Gastrocnemius medialis (tissue), 4 donors: ENCODE measurements at regions not wholly inside any gene's neighbourhood (a gene's known extent, or its start where the extent isn't known, plus 50 kb on each side); places are given as distances from the start of the nearest gene placed in this dataset.

Experiments used
- ATAC-seq, 2 donors: fragments of 150-250 bp; one replicate each; pipeline ENCODE4 v1.9.1; 2016
- DNase-seq, 2 donors: peaks; one replicate each; pipeline ENCODE4 v3.0.0-alpha.2; 2019
- H3K27ac ChIP-seq, 4 donors: fragments of 200-600 bp; sonication (generic); 1 replicate in 1 of 4; 2 replicates in 3 of 4; pipeline ENCODE4 v1.5.1; 2016 to 2018; ENCODE audit warnings: mild to moderate bottlenecking in 2 of 4, moderate library complexity in 1 of 4
- H3K27me3 ChIP-seq, 3 donors: fragments of 200-600 bp; sonication (generic) in 2 of 3; 1 replicate in 1 of 3; 2 replicates in 2 of 3; pipeline versions ENCODE4 v1.5.1 to v1.6.0; 2016 to 2019; ENCODE audit warnings: mild to moderate bottlenecking in 1 of 3, moderate library complexity in 1 of 3
- H3K36me3 ChIP-seq, 2 donors: fragments of 200-600 bp; sonication (generic) in 1 of 2; one replicate each; pipeline ENCODE4 v1.5.1; 2017 to 2018
- H3K4me1 ChIP-seq, 2 donors: fragments of 200-600 bp; sonication (generic) in 1 of 2; one replicate each; pipeline ENCODE4 v1.5.1; 2016 to 2017; ENCODE audit warnings: mild to moderate bottlenecking in 2 of 2
- H3K4me3 ChIP-seq, 4 donors: fragments of 200-600 bp; sonication (generic) in 3 of 4; 1 replicate in 1 of 4; 2 replicates in 3 of 4; pipeline ENCODE4 v1.5.1; 2016 to 2019; ENCODE audit warnings: mild to moderate bottlenecking in 2 of 4
- H3K9me3 ChIP-seq, 3 donors: fragments of 200-600 bp; sonication (generic) in 2 of 3; 1 replicate in 1 of 3; 2 replicates in 2 of 3; pipeline ENCODE4 v1.5.1; 2016 to 2019
- CTCF ChIP-seq, 5 experiments: fragments of 450-650 bp in 3 of 5; fragments of 200-600 bp in 2 of 5; sonication (generic) in 2 of 5; IDR thresholded peaks in 4 of 5; conservative IDR thresholded peaks in 1 of 5; 1 replicate in 4 of 5; 2 replicates in 1 of 5; pipeline ENCODE4 v1.5.1; 2016 to 2019; ENCODE audit warnings: antibody characterized with exemption in 5 of 5, mild to moderate bottlenecking in 3 of 5, moderate library complexity in 3 of 5
- POLR2A ChIP-seq, 2 donors: fragments of 450-650 bp; IDR thresholded peaks; one replicate each; pipeline ENCODE4 v1.6.1; 2017; ENCODE audit warnings: antibody characterized with exemption in 2 of 2, mild to moderate bottlenecking in 2 of 2, moderate library complexity in 2 of 2
- in situ Hi-C, 4 donors: fragments of 200-750 bp; cut with MboI; loops; one replicate each; pipeline versions ENCODE4 v1.15.0 to v1.8.0; 2017; ENCODE audit warnings: low sequenced_read_pairs in 4 of 4
- intact Hi-C: fragments of 100-400 bp; cut with DNase I; formaldehyde crosslinking; loops from one replicate; pipeline ENCODE4 v1.15.1; 2023; ENCODE audit warnings: low total_unique reads

- H3K27me3 ChIP-seq, result no peaks in the 10 kb centered on the region
- DNase-seq, result no peak
- H3K36me3 ChIP-seq, result no peaks in the 10 kb centered on the region
- H3K9me3 ChIP-seq, result no peaks in the 10 kb centered on the region
- H3K27ac ChIP-seq, result no peak overlapping the region
- no peak for ATAC-seq
- TF ChIP-seq CTCF (IDR thresholded peaks at IDR 0.05 in 4 of 5, conservative IDR thresholded peaks at IDR 0.05 in 1 of 5) (no peak), POLR2A (IDR thresholded peaks at IDR 0.05) (no peak)
- in situ Hi-C loops, result no loop called here
- H3K4me1 ChIP-seq, result no peaks in the 10 kb centered on the region
- no peak overlapping the region for H3K4me3 ChIP-seq
- intact Hi-C loops, result no loop called here
Measured at GRCh38 chrX:42585842-42586621, 191.9 kb downstream of the PPP1R2C start.

DNA sequence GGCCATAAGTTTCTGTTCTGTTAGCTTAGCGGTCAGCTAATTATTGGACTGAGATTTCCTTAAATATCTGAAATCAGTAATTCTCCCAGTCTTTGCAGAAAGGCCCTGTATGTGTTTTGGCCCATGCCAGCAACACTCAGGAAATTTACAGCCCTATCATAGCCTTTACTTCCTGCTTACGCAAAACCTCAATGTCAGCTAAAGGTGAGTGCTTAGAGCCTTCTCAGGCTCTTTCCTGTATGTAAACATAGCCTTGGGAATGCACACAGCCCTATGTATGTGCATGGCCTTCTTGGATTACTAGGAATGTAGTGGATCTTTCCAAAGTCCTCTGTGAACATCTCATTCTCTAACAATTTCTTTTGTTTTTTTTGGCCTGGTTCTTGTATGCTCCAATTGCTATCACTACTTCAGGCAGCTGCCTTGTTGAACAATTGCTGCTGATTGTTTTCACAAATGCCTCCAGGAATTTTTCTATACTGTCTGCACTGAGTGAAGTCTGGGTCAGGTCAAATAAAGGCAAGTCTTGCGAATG, 200.0 kb downstream of the PPP1R2C start:
- H3K4me3 ChIP-seq, result no peak overlapping the region
- H3K36me3 ChIP-seq, result no peaks in the 10 kb centered on the region
- no peak for TF ChIP-seq CTCF (IDR thresholded peaks at IDR 0.05 in 4 of 5, conservative IDR thresholded peaks at IDR 0.05 in 1 of 5)
- in situ Hi-C loops (no loop called here), intact Hi-C loops (no loop called here)
- H3K27me3 ChIP-seq, result no peaks in the 10 kb centered on the region
- DNase-seq, result no peak
- no peak for ATAC-seq
- H3K27ac ChIP-seq, result no peak overlapping the region
- H3K9me3 ChIP-seq, result no peaks in the 10 kb centered on the region
- H3K4me1 ChIP-seq, result no peaks in the 10 kb centered on the region

DNA sequence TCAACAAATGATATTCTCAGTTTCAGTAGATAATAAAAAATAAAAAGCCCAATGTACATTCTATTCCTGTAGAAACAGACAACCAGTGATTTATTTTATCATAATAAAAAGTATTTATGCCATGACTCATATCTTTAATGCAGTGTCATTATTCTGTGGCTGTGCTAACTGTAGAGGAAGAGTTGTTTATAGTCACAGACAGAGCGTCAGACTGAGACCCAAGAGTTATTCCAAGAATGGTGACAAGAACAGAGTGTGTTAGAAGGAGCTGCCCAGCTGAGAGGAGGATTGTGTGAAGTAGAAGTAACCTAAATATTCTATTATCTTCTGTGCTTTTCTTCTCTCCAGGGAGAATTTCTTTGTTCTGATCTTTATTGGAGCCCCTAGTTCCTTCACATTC, 210.7 kb downstream of the PPP1R2C start:
- DNase-seq, result no peak
- no peaks in the 10 kb centered on the region for H3K9me3 ChIP-seq
- no peak for ATAC-seq
- H3K27ac ChIP-seq, result no peak overlapping the region
- intact Hi-C loops (no loop called here), in situ Hi-C loops (no loop called here)
- H3K4me1 ChIP-seq, result no peaks in the 10 kb centered on the region
- H3K4me3 ChIP-seq, result no peak overlapping the region
- no peak for TF ChIP-seq POLR2A (IDR thresholded peaks at IDR 0.05)
- TF ChIP-seq CTCF (IDR thresholded peaks at IDR 0.05 in 4 of 5, conservative IDR thresholded peaks at IDR 0.05 in 1 of 5), result no peak
- H3K36me3 ChIP-seq, result no peaks in the 10 kb centered on the region
- peaks cover 0 to 2% (median 0%) of the 10 kb centered on the region in 3 donors for H3K27me3 ChIP-seq

DNA sequence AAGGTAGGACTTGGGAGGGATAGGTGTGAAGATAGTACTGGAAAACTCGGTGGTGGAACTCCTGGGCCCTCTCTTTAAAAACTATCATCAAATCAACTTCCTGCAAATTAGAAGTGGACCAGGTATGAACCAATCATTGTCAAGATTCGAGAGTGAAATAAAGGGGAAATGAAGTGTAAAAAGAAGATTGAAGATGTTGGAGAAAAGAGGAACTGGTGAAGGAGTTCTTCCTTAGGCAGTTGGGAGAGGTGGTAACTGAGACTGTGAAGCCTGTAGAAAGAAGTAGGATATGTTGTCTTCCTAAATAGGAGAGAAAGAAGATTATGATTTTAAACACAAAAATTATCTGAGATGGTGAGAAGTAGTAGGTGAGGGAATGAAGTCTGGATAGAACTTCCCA, 212.2 kb downstream of the PPP1R2C start:
- no peak for ATAC-seq
- no peak for DNase-seq
- intact Hi-C loops, result no loop called here
- Histone ChIP-seq H3K36me3 (no peaks in the 10 kb centered on the region), H3K4me3 (no peak overlapping the region), H3K27me3 (peaks cover 0 to 2% (median 0%) of the 10 kb centered on the region in 3 donors), H3K9me3 (no peaks in the 10 kb centered on the region), H3K4me1 (no peaks in the 10 kb centered on the region), H3K27ac (no peak overlapping the region)
- in situ Hi-C loops, result no loop called here
- TF ChIP-seq CTCF (IDR thresholded peaks at IDR 0.05 in 4 of 5, conservative IDR thresholded peaks at IDR 0.05 in 1 of 5) (no peak), POLR2A (IDR thresholded peaks at IDR 0.05) (no peak)
